Vagina (tissue), 2 donors: ENCODE measurements at regions not wholly inside any gene's neighbourhood (a gene's known extent, or its start where the extent isn't known, plus 50 kb on each side); places are given as distances from the start of the nearest gene placed in this dataset.
"Not testable (repeated sequence)": the region's sequence is repeated elsewhere in the genome, so short reads cannot be mapped to it uniquely, and the experiment has no call there.

ENCODE experiments used
- DNase-seq, 2 donors: peaks; one replicate each; pipeline ENCODE4 v3.0.0-alpha.2; 2017; ENCODE audit errors: extremely low spot score in 2 of 2
- H3K27ac ChIP-seq: fragments of 200-600 bp; sonication (generic); one replicate; pipeline ENCODE4 v1.5.1; 2019
- H3K27me3 ChIP-seq: fragments of 200-600 bp; sonication (generic); one replicate; pipeline ENCODE4 v1.5.1; 2019
- H3K36me3 ChIP-seq, 2 donors: fragments of 200-600 bp; sonication (generic); one replicate each; pipeline ENCODE4 v1.5.1; 2017 to 2019
- H3K4me1 ChIP-seq: fragments of 200-600 bp; sonication (generic); one replicate; pipeline ENCODE4 v1.5.1; 2019
- H3K4me3 ChIP-seq, 2 donors: fragments of 200-600 bp; sonication (generic); 1 replicate in 1 of 2; 2 replicates in 1 of 2; pipeline ENCODE4 v1.5.1; 2016 to 2019
- H3K9me3 ChIP-seq: fragments of 200-600 bp; sonication (generic); one replicate; pipeline ENCODE4 v1.5.1; 2019
- POLR2A ChIP-seq, 2 donors: fragments of 450-650 bp; IDR thresholded peaks; one replicate each; pipeline ENCODE4 v1.6.1; 2017; ENCODE audit warnings: antibody characterized with exemption in 2 of 2, mild to moderate bottlenecking in 2 of 2, moderate library complexity in 2 of 2
- POLR2AphosphoS5 ChIP-seq, 2 donors: sonication (generic); formaldehyde crosslinking; IDR thresholded peaks; one replicate each; pipeline ENCODE4 v1.9.0; 2017; ENCODE audit warnings: antibody characterized with exemption in 2 of 2, mild to moderate bottlenecking in 2 of 2, low read depth in 1 of 2; ENCODE audit not compliant: insufficient read depth in 1 of 2
- intact Hi-C: fragments of 100-400 bp; cut with DNase I; formaldehyde crosslinking; loops from one replicate; pipeline ENCODE4 v1.15.1; 2023
- TF ChIP-seq, protein P1 (sequence below), 3 experiments: fragments of 450-650 bp in 2 of 3; fragments of 200-600 bp in 1 of 3; sonication (generic) in 1 of 3; IDR thresholded peaks; one replicate each; pipeline ENCODE4 v1.5.1; 2017 to 2019; ENCODE audit warnings: antibody characterized with exemption in 3 of 3, mild to moderate bottlenecking in 2 of 3, moderate library complexity in 2 of 3

GRCh38 chr2:163132850-163133249, 294.3 kb upstream of the KCNH7 start:
- H3K36me3 ChIP-seq, result no peaks in the 10 kb centered on the region
- no peak for DNase-seq
- TF ChIP-seq, protein P1, sequence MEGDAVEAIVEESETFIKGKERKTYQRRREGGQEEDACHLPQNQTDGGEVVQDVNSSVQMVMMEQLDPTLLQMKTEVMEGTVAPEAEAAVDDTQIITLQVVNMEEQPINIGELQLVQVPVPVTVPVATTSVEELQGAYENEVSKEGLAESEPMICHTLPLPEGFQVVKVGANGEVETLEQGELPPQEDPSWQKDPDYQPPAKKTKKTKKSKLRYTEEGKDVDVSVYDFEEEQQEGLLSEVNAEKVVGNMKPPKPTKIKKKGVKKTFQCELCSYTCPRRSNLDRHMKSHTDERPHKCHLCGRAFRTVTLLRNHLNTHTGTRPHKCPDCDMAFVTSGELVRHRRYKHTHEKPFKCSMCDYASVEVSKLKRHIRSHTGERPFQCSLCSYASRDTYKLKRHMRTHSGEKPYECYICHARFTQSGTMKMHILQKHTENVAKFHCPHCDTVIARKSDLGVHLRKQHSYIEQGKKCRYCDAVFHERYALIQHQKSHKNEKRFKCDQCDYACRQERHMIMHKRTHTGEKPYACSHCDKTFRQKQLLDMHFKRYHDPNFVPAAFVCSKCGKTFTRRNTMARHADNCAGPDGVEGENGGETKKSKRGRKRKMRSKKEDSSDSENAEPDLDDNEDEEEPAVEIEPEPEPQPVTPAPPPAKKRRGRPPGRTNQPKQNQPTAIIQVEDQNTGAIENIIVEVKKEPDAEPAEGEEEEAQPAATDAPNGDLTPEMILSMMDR (IDR thresholded peaks at IDR 0.05), result no peak
- TF ChIP-seq POLR2AphosphoS5 (IDR thresholded peaks at IDR 0.05; ENCODE audit: insufficient read depth in 1 of 2, low read depth in 1 of 2), result no peak
- no peak for TF ChIP-seq POLR2A (IDR thresholded peaks at IDR 0.05)
- intact Hi-C loops, result no loop called here
- no peaks in the 10 kb centered on the region for H3K9me3 ChIP-seq
- H3K4me1 ChIP-seq, result no peaks in the 10 kb centered on the region
- H3K27ac ChIP-seq, result no peak overlapping the region
- H3K27me3 ChIP-seq, result no peaks in the 10 kb centered on the region
- H3K4me3 ChIP-seq, result no peak overlapping the region

DNA sequence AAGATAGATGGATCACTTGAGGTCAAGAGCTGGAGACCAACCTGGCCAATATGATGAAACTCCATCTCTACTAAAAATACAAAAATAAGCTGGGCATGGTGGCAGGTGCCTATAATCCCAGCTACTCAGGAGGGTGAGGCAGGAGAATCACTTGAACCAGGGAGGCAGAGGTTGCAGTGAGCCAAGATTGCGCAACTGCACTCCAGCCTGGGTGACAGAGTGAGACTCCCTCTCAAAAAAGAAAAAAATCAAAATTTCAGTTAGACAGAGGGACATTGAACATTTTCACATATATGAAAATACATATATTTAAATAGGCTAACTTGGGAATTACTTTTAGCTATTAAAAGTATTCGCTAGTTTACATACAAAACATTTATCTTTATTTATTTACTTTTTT, 293.6 kb upstream of the KCNH7 start:
- H3K4me3 ChIP-seq, H3K27ac ChIP-seq, H3K9me3 ChIP-seq, H3K27me3 ChIP-seq, H3K4me1 ChIP-seq, DNase-seq, intact Hi-C loops, H3K36me3 ChIP-seq: not testable (repeated sequence)

- Histone ChIP-seq H3K4me3 (no peak overlapping the region), H3K27ac (no peak overlapping the region), H3K27me3 (no peaks in the 10 kb centered on the region), H3K9me3 (no peaks in the 10 kb centered on the region), H3K36me3 (no peaks in the 10 kb centered on the region), H3K4me1 (no peaks in the 10 kb centered on the region)
- DNase-seq, result no peak
- intact Hi-C loops, result no loop called here
- no peak for TF ChIP-seq POLR2A (IDR thresholded peaks at IDR 0.05)
- TF ChIP-seq, protein P1 (IDR thresholded peaks at IDR 0.05), result no peak
- no peak for TF ChIP-seq POLR2AphosphoS5 (IDR thresholded peaks at IDR 0.05; ENCODE audit: insufficient read depth in 1 of 2, low read depth in 1 of 2)
These were observed 285.0 kb upstream of the KCNH7 start for GRCh38 chr2:163123526-163123925.

DNA sequence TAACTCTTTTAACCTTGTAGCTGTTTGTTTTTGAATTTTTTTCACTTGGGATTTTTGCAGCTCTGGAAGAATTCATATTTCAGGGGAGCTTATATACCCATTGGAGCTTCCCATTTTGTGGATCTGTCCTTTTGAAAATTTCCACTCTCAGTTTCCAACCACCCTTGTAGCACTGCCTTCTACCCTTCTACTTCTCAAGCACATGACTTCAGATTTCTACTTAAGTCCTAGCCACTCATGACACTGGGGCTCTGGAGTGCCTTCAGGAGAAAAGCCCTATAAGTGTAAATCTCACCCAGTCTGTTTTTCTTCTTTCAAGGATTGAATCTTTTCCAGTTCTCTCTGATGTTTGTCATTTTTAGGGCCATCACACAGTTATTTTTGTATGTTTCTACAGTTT, 283.7 kb upstream of the KCNH7 start:
- no peak for DNase-seq
- no peak overlapping the region for H3K4me3 ChIP-seq
- intact Hi-C loops, result no loop called here
- TF ChIP-seq POLR2A (IDR thresholded peaks at IDR 0.05), result no peak
- TF ChIP-seq POLR2AphosphoS5 (IDR thresholded peaks at IDR 0.05; ENCODE audit: insufficient read depth in 1 of 2, low read depth in 1 of 2), result no peak
- TF ChIP-seq, protein P1 (IDR thresholded peaks at IDR 0.05), result no peak
- no peaks in the 10 kb centered on the region for H3K4me1 ChIP-seq
- no peaks in the 10 kb centered on the region for H3K27me3 ChIP-seq
- H3K27ac ChIP-seq, result no peak overlapping the region
- H3K9me3 ChIP-seq, result no peaks in the 10 kb centered on the region
- no peaks in the 10 kb centered on the region for H3K36me3 ChIP-seq

DNA sequence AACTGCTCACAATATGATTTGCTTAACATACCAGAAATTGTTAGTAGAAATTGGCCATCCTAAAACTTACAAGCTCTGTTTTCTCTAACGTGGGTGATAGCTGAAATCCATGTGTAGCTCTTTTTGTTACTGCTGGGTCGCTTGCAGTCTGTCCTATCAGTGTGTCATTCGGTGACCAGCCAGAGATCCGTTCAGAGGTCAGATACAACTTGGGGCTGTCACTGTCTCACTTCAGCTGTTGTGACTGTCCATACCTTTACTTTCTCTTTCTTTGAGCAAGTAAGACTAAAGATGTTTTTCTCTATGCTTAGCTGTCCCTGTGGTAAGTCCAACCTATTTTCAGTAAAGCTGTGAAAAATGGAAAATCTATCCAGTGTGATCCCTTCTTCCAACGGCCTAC, 282.9 kb upstream of the KCNH7 start:
- H3K27ac ChIP-seq, result no peak overlapping the region
- no peak for TF ChIP-seq POLR2A (IDR thresholded peaks at IDR 0.05)
- no peak for TF ChIP-seq POLR2AphosphoS5 (IDR thresholded peaks at IDR 0.05; ENCODE audit: insufficient read depth in 1 of 2, low read depth in 1 of 2)
- TF ChIP-seq, protein P1 (IDR thresholded peaks at IDR 0.05), result no peak
- no peaks in the 10 kb centered on the region for H3K27me3 ChIP-seq
- intact Hi-C loops, result no loop called here
- no peaks in the 10 kb centered on the region for H3K4me1 ChIP-seq
- H3K36me3 ChIP-seq, result no peaks in the 10 kb centered on the region
- H3K4me3 ChIP-seq, result no peak overlapping the region
- H3K9me3 ChIP-seq, result no peaks in the 10 kb centered on the region
- DNase-seq, result no peak

GRCh38 chr2:163119966-163120365, 281.4 kb upstream of the KCNH7 start:
- H3K4me1 ChIP-seq, result no peaks in the 10 kb centered on the region
- H3K27me3 ChIP-seq, result no peaks in the 10 kb centered on the region
- no peaks in the 10 kb centered on the region for H3K36me3 ChIP-seq
- H3K9me3 ChIP-seq, result no peaks in the 10 kb centered on the region
- intact Hi-C loops, result no loop called here
- no peak for TF ChIP-seq POLR2A (IDR thresholded peaks at IDR 0.05)
- TF ChIP-seq, protein P1 (IDR thresholded peaks at IDR 0.05), result no peak
- no peak for TF ChIP-seq POLR2AphosphoS5 (IDR thresholded peaks at IDR 0.05; ENCODE audit: insufficient read depth in 1 of 2, low read depth in 1 of 2)
- H3K4me3 ChIP-seq, result no peak overlapping the region
- no peak for DNase-seq
- H3K27ac ChIP-seq, result no peak overlapping the region
